ENCODE measurements at regions not wholly inside any gene's neighbourhood (a gene's known extent, or its start where the extent isn't known, plus 50 kb on each side); places are given as distances from the start of the nearest gene placed in this dataset.

DNA sequence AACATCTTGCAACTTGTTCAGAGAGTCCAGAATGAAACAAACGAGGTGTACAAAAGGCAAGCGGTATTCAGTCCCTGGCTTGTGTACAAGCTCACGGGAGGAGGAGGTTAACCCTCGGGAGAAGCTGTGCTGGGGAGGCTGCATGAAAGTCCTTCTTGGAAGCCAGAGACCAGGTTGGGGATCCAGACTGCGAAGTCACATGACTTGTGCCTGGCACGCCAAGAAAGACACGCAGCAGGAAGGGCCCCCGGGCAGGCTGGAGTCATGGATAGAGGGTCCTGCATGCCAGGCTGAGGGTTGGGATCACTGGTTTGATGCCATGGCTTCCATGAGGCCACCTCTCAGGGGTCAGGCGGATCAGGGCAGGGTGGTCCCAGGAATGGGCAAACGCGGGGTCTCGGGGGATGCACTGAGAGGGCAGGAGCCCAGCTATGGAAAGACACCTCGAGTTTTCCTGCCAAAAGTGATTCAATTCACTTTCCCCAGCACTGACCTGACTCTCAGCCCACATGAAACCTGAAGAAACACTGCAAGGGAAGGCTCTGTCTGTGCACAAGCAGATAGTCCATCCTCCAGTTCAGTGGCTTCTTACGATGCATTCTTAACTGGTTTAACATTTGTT is 79.4 kb downstream of the DLL1 start:
- TF ChIP-seq, protein P1, sequence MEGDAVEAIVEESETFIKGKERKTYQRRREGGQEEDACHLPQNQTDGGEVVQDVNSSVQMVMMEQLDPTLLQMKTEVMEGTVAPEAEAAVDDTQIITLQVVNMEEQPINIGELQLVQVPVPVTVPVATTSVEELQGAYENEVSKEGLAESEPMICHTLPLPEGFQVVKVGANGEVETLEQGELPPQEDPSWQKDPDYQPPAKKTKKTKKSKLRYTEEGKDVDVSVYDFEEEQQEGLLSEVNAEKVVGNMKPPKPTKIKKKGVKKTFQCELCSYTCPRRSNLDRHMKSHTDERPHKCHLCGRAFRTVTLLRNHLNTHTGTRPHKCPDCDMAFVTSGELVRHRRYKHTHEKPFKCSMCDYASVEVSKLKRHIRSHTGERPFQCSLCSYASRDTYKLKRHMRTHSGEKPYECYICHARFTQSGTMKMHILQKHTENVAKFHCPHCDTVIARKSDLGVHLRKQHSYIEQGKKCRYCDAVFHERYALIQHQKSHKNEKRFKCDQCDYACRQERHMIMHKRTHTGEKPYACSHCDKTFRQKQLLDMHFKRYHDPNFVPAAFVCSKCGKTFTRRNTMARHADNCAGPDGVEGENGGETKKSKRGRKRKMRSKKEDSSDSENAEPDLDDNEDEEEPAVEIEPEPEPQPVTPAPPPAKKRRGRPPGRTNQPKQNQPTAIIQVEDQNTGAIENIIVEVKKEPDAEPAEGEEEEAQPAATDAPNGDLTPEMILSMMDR (IDR thresholded peaks at IDR 0.05; ENCODE audit: insufficient read depth, missing control alignments): no peak
- FAIRE-seq: no peak
- no peak for DNase-seq (ENCODE audit: insufficient read length, low spot score)

DNA sequence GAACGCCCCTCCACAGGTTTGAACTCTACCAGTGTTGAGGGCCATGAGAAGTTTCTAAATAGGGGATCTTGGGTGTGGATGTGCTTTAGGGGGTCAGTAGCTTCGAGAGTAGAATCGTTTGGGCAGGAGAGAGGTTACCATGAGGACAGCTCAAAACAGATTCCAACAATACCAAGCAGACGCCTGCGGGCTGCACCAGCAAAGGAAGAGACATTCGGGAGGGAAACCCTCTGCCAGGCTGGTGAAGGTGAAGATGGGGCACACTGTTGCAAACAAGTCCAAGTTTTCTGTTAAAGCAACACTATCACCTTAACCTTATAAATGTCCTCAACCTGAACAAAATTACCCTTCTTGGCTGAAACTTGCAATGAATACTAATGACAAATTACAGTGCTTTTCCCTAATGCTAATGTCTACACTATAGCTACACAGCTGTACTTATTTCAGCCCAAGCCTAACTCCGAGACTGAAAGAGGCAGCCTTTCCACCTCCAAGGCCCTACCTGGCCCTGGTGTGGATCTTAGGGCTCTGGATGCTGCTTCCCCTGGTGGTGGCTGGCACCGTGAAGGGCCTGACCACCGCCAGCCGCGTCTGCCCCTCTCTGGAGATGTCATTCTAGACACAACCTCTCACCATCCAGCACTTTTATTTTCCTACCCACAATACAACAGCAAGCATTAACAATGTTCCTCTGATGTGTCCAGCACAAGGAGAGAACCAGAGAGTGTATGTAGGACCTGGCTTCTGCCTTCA is 80.1 kb downstream of the DLL1 start:
- TF ChIP-seq, protein P1 (IDR thresholded peaks at IDR 0.05; ENCODE audit: insufficient read depth, missing control alignments): no peak
- DNase-seq (ENCODE audit: insufficient read length, low spot score) (no peak), FAIRE-seq (no peak)

DNA sequence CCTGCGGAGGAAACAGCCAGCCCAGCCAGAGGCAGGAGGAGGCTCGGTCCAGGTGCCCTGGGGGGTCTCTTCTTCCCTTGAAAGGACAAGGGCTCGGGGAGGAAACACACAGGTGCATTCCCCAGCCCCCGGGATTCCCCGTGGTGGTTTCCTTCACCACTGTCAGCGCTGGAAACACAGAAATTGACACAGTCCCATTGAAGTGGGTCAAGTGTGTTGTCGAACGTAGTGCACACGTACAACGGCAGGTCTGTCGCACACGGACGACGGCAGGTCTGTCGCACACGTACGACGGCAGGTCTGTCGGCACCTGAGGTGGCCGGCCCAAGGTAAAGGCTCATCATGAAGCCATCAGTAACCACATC is 80.9 kb downstream of the DLL1 start:
- DNase-seq (ENCODE audit: insufficient read length, low spot score) (no peak), FAIRE-seq (no peak)
- TF ChIP-seq, protein P1 (IDR thresholded peaks at IDR 0.05; ENCODE audit: insufficient read depth, missing control alignments): no peak

DNA sequence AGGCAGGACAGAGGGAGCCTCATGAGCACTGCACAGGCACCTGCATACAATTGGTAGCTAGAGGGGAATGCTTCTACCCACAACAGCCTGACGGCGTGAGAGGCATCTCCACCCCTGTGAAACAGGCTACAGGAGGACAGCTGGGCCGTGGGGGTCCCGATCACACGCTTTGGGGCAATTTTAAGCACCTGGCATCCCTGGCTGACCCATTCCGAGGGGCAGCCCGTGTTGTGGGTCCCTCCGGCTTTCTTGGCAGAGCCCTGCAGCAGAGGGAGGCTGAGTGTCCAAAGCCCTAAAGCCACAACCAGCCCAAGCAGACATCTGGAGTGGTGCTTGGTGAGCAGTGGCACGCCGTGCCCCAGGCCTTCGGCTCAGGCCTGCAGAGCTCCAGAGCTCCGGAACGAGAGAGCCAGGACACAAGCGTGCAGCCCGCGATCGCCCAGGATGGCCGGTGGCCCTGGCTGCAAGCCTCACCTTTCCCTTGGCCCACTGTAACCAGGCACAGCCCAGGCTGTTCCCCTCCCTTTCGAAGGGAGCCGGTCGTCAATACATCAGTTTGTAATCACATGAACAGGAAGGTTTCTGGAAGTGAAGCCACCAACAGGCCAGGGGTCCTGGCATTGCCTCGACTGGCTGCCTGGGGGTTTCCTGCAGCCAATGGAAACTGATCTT is 81.4 kb downstream of the DLL1 start:
- DNase-seq (ENCODE audit: insufficient read length, low spot score): no peak
- TF ChIP-seq, protein P1 (IDR thresholded peaks at IDR 0.05; ENCODE audit: insufficient read depth, missing control alignments): no peak
- no peak for FAIRE-seq

DNA sequence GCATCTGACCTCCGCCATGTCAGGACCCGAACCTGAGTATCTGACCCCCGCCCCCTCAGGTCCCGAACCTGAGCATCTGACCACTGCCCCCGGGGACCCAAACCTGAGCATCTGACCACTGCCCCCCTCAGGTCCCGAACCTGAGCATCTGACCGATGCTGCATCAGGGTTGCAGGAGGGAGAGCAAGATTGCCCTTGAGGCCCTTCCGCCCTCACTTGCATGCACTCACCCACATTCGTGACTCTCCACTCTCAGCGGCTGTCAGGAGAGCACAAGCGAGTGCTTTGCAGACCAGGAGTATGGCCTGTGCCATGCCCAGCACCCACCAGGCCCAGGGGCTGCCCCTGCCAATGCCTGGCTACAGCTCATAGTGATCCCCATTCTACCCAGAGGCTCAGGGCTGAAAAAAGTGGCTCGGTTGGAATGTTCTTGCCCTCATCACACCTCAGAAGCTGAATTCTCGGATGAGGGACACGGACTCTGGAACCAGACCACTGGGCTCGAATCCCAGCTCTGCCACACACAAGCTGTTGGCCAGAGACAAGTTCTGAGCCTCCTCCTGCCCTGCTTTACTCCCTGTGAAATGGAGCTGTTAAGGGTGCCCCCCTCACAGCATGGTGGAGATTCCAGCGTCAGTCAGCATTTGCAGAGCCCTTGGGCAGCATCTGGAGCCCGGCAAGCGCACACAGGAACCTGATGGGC is 82.1 kb downstream of the DLL1 start:
- no peak for DNase-seq (ENCODE audit: insufficient read length, low spot score)
- TF ChIP-seq, protein P1 (IDR thresholded peaks at IDR 0.05; ENCODE audit: insufficient read depth, missing control alignments): no peak
- FAIRE-seq: no peak

DNA sequence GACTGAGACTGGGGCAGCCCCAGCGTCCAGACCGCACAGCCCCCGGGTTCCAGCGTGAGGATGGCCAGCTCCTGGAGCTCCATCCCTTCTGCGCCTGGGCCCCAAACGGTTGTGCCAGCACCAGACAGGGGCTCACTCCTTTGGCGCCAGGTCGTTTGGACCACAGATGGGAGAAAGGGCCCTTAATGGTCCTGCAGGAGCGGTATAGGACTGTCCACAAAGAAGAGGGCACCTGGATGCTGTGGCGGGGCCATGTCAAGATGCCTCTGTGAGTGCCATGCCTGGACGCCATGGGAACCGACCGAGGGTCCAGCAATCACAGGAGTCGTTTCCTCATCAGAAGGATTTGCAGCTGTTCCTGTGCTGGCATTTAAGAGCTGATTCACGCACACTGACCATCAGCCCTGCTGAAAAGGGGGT is 82.7 kb downstream of the DLL1 start:
- TF ChIP-seq, protein P1 (IDR thresholded peaks at IDR 0.05; ENCODE audit: insufficient read depth, missing control alignments): no peak
- no peak for FAIRE-seq

More for the DNA sequence above, 82.7 kb downstream of the DLL1 start:
- no peak for DNase-seq (ENCODE audit: insufficient read length, low spot score)
